Endothelial cell of umbilical vein (primary cell): ENCODE measurements at regions not wholly inside any gene's neighbourhood (a gene's known extent, or its start where the extent isn't known, plus 50 kb on each side); places are given as distances from the start of the nearest gene placed in this dataset.

Source experiments
- BruUV-seq: library from RNA; stranded (reverse); fragments of 400-500 nt; replicated peaks from 2 replicates; lab custom pipeline; 2021; lab: Mats Ljungman, UMichigan
- CTCF ChIA-PET: fragments of 300-600, 350-600 bp; sonication (Branson Sonifier 250); formaldehyde crosslinking; loops from one replicate; lab custom pipeline; 2021; ENCODE audit warnings: antibody characterized with exemption, inconsistent platforms; lab: Charles Lee
- POLR2A ChIA-PET: fragments of 300-600, 350-600 bp; sonication (Branson Sonifier 250); formaldehyde crosslinking; loops from one replicate; lab custom pipeline; 2021; ENCODE audit warnings: antibody characterized with exemption, inconsistent platforms; lab: Charles Lee
- DNase-seq: peaks from one replicate; pipeline ENCODE4 v3.0.0-alpha.2; 2011; ENCODE audit warnings: low read depth, low spot score
- FAIRE-seq: peaks from 2 replicates; lab custom pipeline; 2011; peaks lifted over from hg19 to GRCh38; lab: Jason Lieb, UNC
- H2AFZ ChIP-seq: 2 replicates; pipeline ENCODE4 v1.6.0; 2012; ENCODE audit warnings: low read depth, low read length, control low read depth, inconsistent platforms
- H3K27ac ChIP-seq: 2 replicates; pipeline ENCODE4 v1.5.1; 2011; ENCODE audit warnings: low read depth, mild to moderate bottlenecking, control low read depth, low read length, moderate library complexity; ENCODE audit not compliant: insufficient read depth
- H3K27me3 ChIP-seq, 2 experiments: 2 replicates each; pipeline versions ENCODE4 v1.6.0 to v1.6.1; 2011; ENCODE audit warnings: low read length in 2 of 2, mixed read lengths in 1 of 2; ENCODE audit not compliant: control insufficient read depth in 2 of 2, insufficient read depth in 2 of 2
- H3K36me3 ChIP-seq, 2 experiments: 2 replicates in 1 of 2; 3 replicates in 1 of 2; pipeline ENCODE4 v1.5.1; 2011; ENCODE audit warnings: low read length in 2 of 2, mild to moderate bottlenecking in 1 of 2, moderate library complexity in 1 of 2; ENCODE audit not compliant: control insufficient read depth in 2 of 2, insufficient read depth in 2 of 2; ENCODE audit errors: extremely low read depth in 1 of 2
- H3K4me1 ChIP-seq: 3 replicates; pipeline ENCODE4 v1.5.1; 2011; ENCODE audit warnings: mild to moderate bottlenecking, low read length; ENCODE audit not compliant: control insufficient read depth, insufficient read depth; ENCODE audit errors: extremely low read depth
- H3K4me2 ChIP-seq: 2 replicates; pipeline ENCODE4 v1.6.1; 2011; ENCODE audit warnings: low read length, control low read depth, mixed read lengths; ENCODE audit not compliant: insufficient read depth
- H3K4me3 ChIP-seq, 3 experiments: fragments of 200-600 bp in 1 of 3; sonication (generic), shearing (Covaris generic) in 1 of 3; replicated peaks in 1 of 3; 2 replicates each; pipeline ENCODE4 v1.5.1; 2011 to 2016; ENCODE audit warnings: control low read depth in 3 of 3, low read length in 3 of 3, mild to moderate bottlenecking in 2 of 3, inconsistent platforms in 1 of 3, low read depth in 1 of 3, moderate library complexity in 1 of 3; ENCODE audit not compliant: insufficient read depth in 1 of 3
- H3K79me2 ChIP-seq: 2 replicates; pipeline ENCODE4 v1.6.0; 2012; ENCODE audit warnings: low read length, inconsistent platforms; ENCODE audit not compliant: control insufficient read depth, insufficient read depth
- H3K9ac ChIP-seq: replicated peaks from 2 replicates; pipeline ENCODE3; 2011; ENCODE audit warnings: low read length, control low read depth; ENCODE audit not compliant: insufficient read depth; ENCODE audit errors: extremely low read depth
- H3K9me1 ChIP-seq: replicated peaks from 3 replicates; pipeline ENCODE4 v1.6.0; 2011; ENCODE audit warnings: mild to moderate bottlenecking, low read length; ENCODE audit not compliant: control insufficient read depth, insufficient read depth; ENCODE audit errors: extremely low read depth
- H3K9me3 ChIP-seq: replicated peaks from 2 replicates; pipeline ENCODE4 v1.5.1; 2012; ENCODE audit warnings: low read length, inconsistent platforms; ENCODE audit not compliant: control insufficient read depth, insufficient read depth
- H4K20me1 ChIP-seq: replicated peaks from 2 replicates; pipeline ENCODE3; 2011; ENCODE audit warnings: mild to moderate bottlenecking, low read length; ENCODE audit not compliant: control insufficient read depth, insufficient read depth; ENCODE audit errors: extremely low read depth
- FOS ChIP-seq: IDR thresholded peaks from 2 replicates; pipeline ENCODE4 v1.6.1; 2011; ENCODE audit warnings: mild to moderate bottlenecking, low read length, moderate library complexity, borderline replicate concordance; ENCODE audit not compliant: insufficient read depth
- GATA2 ChIP-seq: IDR thresholded peaks from 2 replicates; pipeline ENCODE4 v1.7.0; 2011; ENCODE audit warnings: low read depth, mild to moderate bottlenecking, moderate library complexity, mixed read lengths, low read length; ENCODE audit not compliant: insufficient read length, insufficient read depth
- POLR2AphosphoS5 ChIP-seq: IDR thresholded peaks from 2 replicates; pipeline ENCODE4 v1.6.1; 2012; ENCODE audit warnings: low read depth, mild to moderate bottlenecking, control low read depth, low read length, moderate library complexity; ENCODE audit not compliant: insufficient read depth
- dilution Hi-C: fragments of 300-500 bp; cut with MboI; formaldehyde crosslinking; loops from one replicate; pipeline ENCODE4 v1.15.0; 2019; ENCODE audit warnings: low sequenced_read_pairs; ENCODE audit not compliant: extremely low pct_ligation_motif_present
- intact Hi-C: fragments of 100-400 bp; cut with micrococcal nuclease; formaldehyde crosslinking; loops from one replicate; pipeline ENCODE4 v1.10.0; 2022
- TF ChIP-seq, protein P1 (sequence below), 2 donors: IDR thresholded peaks; 1 replicate in 1 of 2; 2 replicates in 1 of 2; pipeline ENCODE4 v1.5.1; 2011; ENCODE audit warnings: low read length in 2 of 2, mild to moderate bottlenecking in 2 of 2, moderate library complexity in 2 of 2, control low read depth in 1 of 2, inconsistent platforms in 1 of 2, low read depth in 1 of 2; ENCODE audit not compliant: insufficient read depth in 1 of 2; ENCODE audit errors: extremely low read depth in 1 of 2

GRCh38 chr11:27280140-27280539 lies 82.9 kb downstream of the CCDC34 start:
- POLR2A ChIA-PET = no interaction called here
- BruUV-seq = no TSS peak
- intact Hi-C loops = loop anchor here (5.0 kb wide), 1 partner anchor 207 kb away; no protein-coding TSS in a partner anchor
- peaks cover 19 to 29% of the 10 kb centered on the region in 2 experiments for H3K27me3 ChIP-seq
- H3K9ac ChIP-seq = no peak overlapping the region
- no peak for DNase-seq
- peaks cover 23% of the 10 kb centered on the region for H3K4me1 ChIP-seq
- no peaks in the 10 kb centered on the region for H3K9me1 ChIP-seq
- no peaks in the 10 kb centered on the region for H3K9me3 ChIP-seq
- H3K4me3 ChIP-seq = no peak overlapping the region
- TF ChIP-seq FOS = no peak
- TF ChIP-seq GATA2 = no peak
- CTCF ChIA-PET = interaction anchor here (1.0 to 1.2 kb wide), 2 partner anchors 8 to 16 kb away, joined by 3 to 4 read pairs; no protein-coding TSS in a partner anchor
- no peak overlapping the region for H3K27ac ChIP-seq
- no peaks in the 10 kb centered on the region for H3K36me3 ChIP-seq
- H2AFZ ChIP-seq = no peak overlapping the region
- FAIRE-seq = no peak
- H3K79me2 ChIP-seq = no peaks in the 10 kb centered on the region
- dilution Hi-C loops = no loop called here
- no peaks in the 10 kb centered on the region for H4K20me1 ChIP-seq
- H3K4me2 ChIP-seq = no peak overlapping the region

DNA sequence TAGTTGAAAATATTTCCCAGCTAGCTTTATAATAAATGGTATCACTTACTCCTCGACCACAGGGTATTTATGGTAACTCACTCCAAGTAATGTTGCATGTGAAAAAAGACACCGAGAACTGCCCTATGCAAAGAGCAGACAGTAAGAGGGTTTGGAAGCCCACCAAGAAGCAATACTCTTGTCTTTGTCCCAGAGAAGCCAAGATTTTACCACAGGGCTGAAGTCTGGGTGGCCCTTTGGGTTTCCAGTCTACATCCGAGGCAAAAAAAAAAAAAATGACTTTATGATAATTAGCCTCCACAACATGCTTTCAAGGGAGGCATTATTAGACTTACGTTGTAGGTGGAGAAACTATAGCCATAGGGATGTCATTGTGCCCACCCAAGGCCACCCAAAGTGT lies 83.6 kb downstream of the CCDC34 start:
- Histone ChIP-seq H3K9me3 (no peaks in the 10 kb centered on the region), H3K27ac (no peak overlapping the region), H2AFZ (no peak overlapping the region), H3K4me2 (no peak overlapping the region), H3K9ac (no peak overlapping the region), H3K27me3 (peaks cover 19 to 34% of the 10 kb centered on the region in 2 experiments), H3K36me3 (no peaks in the 10 kb centered on the region), H4K20me1 (no peaks in the 10 kb centered on the region), H3K4me1 (peaks cover 23% of the 10 kb centered on the region), H3K9me1 (no peaks in the 10 kb centered on the region), H3K79me2 (no peaks in the 10 kb centered on the region), H3K4me3 (no peak overlapping the region)
- TF ChIP-seq POLR2AphosphoS5 = no peak
- TF ChIP-seq, protein P1, sequence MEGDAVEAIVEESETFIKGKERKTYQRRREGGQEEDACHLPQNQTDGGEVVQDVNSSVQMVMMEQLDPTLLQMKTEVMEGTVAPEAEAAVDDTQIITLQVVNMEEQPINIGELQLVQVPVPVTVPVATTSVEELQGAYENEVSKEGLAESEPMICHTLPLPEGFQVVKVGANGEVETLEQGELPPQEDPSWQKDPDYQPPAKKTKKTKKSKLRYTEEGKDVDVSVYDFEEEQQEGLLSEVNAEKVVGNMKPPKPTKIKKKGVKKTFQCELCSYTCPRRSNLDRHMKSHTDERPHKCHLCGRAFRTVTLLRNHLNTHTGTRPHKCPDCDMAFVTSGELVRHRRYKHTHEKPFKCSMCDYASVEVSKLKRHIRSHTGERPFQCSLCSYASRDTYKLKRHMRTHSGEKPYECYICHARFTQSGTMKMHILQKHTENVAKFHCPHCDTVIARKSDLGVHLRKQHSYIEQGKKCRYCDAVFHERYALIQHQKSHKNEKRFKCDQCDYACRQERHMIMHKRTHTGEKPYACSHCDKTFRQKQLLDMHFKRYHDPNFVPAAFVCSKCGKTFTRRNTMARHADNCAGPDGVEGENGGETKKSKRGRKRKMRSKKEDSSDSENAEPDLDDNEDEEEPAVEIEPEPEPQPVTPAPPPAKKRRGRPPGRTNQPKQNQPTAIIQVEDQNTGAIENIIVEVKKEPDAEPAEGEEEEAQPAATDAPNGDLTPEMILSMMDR (IDR thresholded peaks at IDR 0.05; ENCODE audit: extremely low read depth in 1 of 2, insufficient read depth in 1 of 2, low read depth in 1 of 2, low read length in 2 of 2) = no peak
- intact Hi-C loops = no loop called here
- no peak for FAIRE-seq
- dilution Hi-C loops = no loop called here
- ChIA-PET CTCF (interaction anchor here (1.2 to 2.9 kb wide), 2 partner anchors 9 to 17 kb away, joined by 4 to 12 read pairs; no protein-coding TSS in a partner anchor), POLR2A (no interaction called here)
- DNase-seq = no peak
- BruUV-seq = no TSS peak
